ENCODE measurements at regions not wholly inside any gene's neighbourhood (a gene's known extent, or its start where the extent isn't known, plus 50 kb on each side); places are given as distances from the start of the nearest gene placed in this dataset.
"Not testable (repeated sequence)": the region's sequence is repeated elsewhere in the genome, so short reads cannot be mapped to it uniquely, and the experiment has no call there.

DNA sequence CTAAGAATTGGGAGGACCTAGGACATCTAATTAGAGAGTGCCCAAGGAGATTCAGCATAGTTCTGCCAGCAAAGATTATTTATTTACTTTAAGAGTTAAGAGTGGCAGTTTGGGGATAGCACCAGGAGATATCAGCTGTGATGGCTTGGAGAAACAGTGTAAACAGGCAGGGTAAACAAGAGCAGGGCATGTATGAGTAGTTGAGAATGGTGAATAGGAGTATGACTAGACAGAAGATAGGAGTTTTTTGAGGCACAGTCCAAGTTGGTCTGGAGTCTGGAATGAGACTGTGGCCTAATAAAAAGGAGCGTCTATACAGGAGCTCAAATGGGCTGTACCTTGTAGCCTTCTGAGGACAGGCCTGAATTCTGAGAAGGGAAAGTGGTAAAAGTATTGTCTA is 404.1 kb downstream of the BCKDHB start:
- not testable (repeated sequence) for TF ChIP-seq EZH2phosphoT487 (IDR thresholded peaks at IDR 0.05; ENCODE audit: insufficient read depth, low read depth); EZH2 (IDR thresholded peaks at IDR 0.05; ENCODE audit: insufficient read depth, poor library complexity, severe bottlenecking)

All from GM23248 (cell line).